ENCODE measurements at regions not wholly inside any gene's neighbourhood (a gene's known extent, or its start where the extent isn't known, plus 50 kb on each side); places are given as distances from the start of the nearest gene placed in this dataset.

DNA sequence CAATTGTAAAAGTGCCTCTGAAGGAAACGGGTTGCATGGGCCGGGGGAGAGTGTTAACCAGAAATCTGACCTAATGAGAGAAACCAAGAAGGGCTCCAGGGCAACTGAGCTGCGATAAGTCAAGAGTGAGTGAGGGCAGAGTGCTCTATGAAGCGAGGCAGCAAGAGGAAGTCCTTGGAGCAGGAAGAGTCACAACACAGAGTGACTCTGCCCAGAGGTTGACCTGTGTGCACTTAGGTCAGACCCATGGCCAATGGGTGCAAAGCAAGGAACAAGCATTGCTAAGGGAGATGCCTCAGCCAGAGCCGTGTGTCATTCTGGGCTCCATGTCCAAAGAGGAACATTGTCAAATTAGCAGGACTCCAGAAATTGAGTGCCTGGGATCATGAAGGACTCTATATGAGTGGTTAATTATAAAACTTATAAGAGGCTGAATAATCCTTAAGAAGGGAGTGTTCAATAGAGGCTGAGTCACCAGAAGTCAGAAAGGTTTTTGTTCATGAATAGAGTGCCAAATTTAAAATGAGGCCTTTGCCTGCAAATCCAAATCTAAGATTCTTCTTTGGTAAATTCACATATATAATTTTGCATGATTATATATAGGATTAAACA lies 438.5 kb downstream of the MED10 start:
- H3K4me1 ChIP-seq = no peaks in the 10 kb centered on the region
- TF ChIP-seq POLR2AphosphoS5 (IDR thresholded peaks at IDR 0.05) = no peak
- TF ChIP-seq POLR2A (IDR thresholded peaks at IDR 0.05) = no peak
- TF ChIP-seq, protein P1, sequence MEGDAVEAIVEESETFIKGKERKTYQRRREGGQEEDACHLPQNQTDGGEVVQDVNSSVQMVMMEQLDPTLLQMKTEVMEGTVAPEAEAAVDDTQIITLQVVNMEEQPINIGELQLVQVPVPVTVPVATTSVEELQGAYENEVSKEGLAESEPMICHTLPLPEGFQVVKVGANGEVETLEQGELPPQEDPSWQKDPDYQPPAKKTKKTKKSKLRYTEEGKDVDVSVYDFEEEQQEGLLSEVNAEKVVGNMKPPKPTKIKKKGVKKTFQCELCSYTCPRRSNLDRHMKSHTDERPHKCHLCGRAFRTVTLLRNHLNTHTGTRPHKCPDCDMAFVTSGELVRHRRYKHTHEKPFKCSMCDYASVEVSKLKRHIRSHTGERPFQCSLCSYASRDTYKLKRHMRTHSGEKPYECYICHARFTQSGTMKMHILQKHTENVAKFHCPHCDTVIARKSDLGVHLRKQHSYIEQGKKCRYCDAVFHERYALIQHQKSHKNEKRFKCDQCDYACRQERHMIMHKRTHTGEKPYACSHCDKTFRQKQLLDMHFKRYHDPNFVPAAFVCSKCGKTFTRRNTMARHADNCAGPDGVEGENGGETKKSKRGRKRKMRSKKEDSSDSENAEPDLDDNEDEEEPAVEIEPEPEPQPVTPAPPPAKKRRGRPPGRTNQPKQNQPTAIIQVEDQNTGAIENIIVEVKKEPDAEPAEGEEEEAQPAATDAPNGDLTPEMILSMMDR (IDR thresholded peaks at IDR 0.05) = no peak
- no peak for TF ChIP-seq EP300 (IDR thresholded peaks at IDR 0.05)
- H3K27me3 ChIP-seq = no peaks in the 10 kb centered on the region
- no peak for ATAC-seq
- H3K9me3 ChIP-seq = no peaks in the 10 kb centered on the region
- H3K27ac ChIP-seq = no peak overlapping the region
- 72 to 91% methylated on average over 4 to 5 of the region's 5 CpGs for WGBS, 2 donors (ENCODE audit: low coverage in 1 of 2)
- no peaks in the 10 kb centered on the region for H3K36me3 ChIP-seq
- no peak overlapping the region for H3K4me3 ChIP-seq

DNA sequence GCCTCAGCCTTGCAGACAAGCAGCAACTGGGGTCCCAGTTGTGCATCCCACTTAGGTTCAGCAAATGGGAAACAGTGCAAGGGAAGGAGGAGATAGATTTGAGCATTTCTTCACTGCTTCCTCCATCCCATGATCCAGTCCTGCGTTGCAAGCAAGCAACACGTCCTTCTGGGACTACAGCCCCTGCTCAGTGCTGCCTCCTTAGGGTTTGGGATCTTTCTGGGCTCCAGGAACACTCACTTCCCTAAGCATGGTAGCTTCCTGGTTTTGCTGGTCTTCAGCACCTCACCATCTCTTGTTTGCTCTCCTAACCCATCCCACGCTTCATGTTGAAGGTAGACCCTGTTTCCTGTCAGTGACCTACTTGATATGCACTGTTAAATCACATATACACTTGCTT lies 444.7 kb downstream of the MED10 start:
- no peaks in the 10 kb centered on the region for H3K9me3 ChIP-seq
- H3K4me3 ChIP-seq = no peak overlapping the region
- H3K27me3 ChIP-seq = no peaks in the 10 kb centered on the region
- ATAC-seq = no peak
- WGBS, 2 donors (ENCODE audit: low coverage in 1 of 2) = 64% methylated on average over 3 of the region's 3 CpGs; no CpG with 5 or more reads in 1 of the 2 donors
- H3K27ac ChIP-seq = no peak overlapping the region
- no peaks in the 10 kb centered on the region for H3K4me1 ChIP-seq
- no peaks in the 10 kb centered on the region for H3K36me3 ChIP-seq
- TF ChIP-seq, protein P1 (IDR thresholded peaks at IDR 0.05) = no peak
- TF ChIP-seq POLR2AphosphoS5 (IDR thresholded peaks at IDR 0.05) (no peak), EP300 (IDR thresholded peaks at IDR 0.05) (no peak), POLR2A (IDR thresholded peaks at IDR 0.05) (no peak)

DNA sequence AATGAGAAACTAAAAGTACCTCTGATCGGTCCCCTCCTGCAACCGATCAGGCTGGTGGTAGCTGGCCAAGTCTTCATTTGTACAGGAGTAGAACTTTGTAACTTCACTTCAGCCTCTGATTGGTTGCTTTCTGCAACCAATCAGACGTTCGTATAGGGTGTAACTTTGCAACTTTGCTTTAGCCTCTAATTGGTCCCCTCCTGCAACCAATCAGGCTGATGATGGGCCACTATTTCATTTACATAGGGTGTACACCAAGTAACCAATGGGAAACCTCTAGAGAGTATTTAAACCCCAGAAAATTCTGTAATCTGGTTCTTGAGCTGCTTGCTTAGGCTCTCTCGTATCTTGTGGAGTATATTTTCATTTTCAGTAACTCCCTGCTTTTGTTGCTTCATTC lies 445.5 kb downstream of the MED10 start:
- ATAC-seq = no peak
- no peaks in the 10 kb centered on the region for H3K4me1 ChIP-seq
- H3K27me3 ChIP-seq = no peaks in the 10 kb centered on the region
- H3K4me3 ChIP-seq = no peak overlapping the region
- 89 to 96% methylated on average over 5 of the region's 5 CpGs for WGBS, 2 donors (ENCODE audit: low coverage in 1 of 2)
- H3K27ac ChIP-seq = no peak overlapping the region
- no peaks in the 10 kb centered on the region for H3K9me3 ChIP-seq
- no peaks in the 10 kb centered on the region for H3K36me3 ChIP-seq
- TF ChIP-seq, protein P1 (IDR thresholded peaks at IDR 0.05) = no peak
- TF ChIP-seq POLR2AphosphoS5 (IDR thresholded peaks at IDR 0.05) (no peak), EP300 (IDR thresholded peaks at IDR 0.05) (no peak), POLR2A (IDR thresholded peaks at IDR 0.05) (no peak)

DNA sequence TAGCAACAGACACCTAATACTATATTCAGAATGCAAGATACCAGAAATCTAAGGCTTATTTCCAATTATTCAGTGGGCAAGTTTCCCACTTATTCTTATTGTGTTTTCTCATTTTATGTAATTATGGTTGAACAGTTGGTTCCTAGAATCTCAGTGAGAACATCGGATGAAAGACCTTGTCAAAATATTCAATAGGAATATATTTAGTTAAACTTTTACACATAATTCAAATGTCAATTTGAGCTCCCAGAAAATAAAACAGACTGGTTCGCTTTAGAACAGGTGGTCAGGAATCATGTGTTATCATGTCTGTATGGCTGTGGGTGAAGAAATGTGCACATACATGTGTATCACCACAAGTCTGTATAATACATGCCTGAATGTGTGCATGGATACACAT lies 447.8 kb downstream of the MED10 start:
- 83 to 93% methylated on average over 2 of the region's 2 CpGs for WGBS, 2 donors (ENCODE audit: low coverage in 1 of 2)
- ATAC-seq = no peak
- Histone ChIP-seq H3K27ac (no peak overlapping the region), H3K27me3 (peaks cover 9% of the 10 kb centered on the region), H3K4me1 (no peaks in the 10 kb centered on the region), H3K4me3 (no peak overlapping the region), H3K36me3 (no peaks in the 10 kb centered on the region), H3K9me3 (no peaks in the 10 kb centered on the region)
- no peak for TF ChIP-seq POLR2AphosphoS5 (IDR thresholded peaks at IDR 0.05)

DNA sequence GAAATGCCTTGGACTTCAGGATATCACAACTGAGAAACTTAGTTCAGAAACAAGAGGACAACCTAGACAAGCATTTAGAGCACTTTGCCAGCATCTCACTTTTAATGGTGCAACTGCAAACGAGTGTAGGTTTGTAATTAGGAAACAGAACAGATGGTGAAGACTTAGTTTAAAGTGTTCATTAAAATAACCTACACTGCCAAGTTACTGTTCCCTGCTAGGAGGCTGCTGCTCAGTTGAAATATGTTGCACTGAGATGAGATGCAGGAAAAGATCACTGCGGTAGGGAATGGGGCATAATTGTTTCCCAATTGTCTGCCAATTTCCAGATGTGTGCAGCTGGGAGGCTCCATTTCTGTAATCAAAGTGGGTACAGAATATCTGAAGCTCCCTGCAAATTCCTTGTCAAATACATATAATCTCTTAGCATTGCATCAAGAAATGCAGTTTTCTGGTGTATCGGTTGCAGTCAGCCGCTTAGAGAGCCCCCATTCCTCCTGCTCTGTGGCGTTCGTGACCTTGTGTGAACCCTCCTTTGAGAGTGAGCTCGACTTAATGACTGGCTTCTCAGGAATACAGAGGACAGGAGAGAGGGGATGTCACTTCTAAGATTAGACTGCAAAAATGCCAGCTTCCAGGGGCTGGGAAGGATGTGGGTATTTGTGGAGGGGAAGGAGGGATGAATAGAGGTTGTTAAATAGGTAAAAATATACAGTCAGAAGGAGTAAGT lies 448.9 kb downstream of the MED10 start:
- H3K27me3 ChIP-seq = peaks cover 9% of the 10 kb centered on the region
- no peaks in the 10 kb centered on the region for H3K4me1 ChIP-seq
- no peak overlapping the region for H3K4me3 ChIP-seq
- TF ChIP-seq EP300 (IDR thresholded peaks at IDR 0.05) (no peak), POLR2AphosphoS5 (IDR thresholded peaks at IDR 0.05) (no peak), POLR2A (IDR thresholded peaks at IDR 0.05) (no peak)
- TF ChIP-seq, protein P1 (IDR thresholded peaks at IDR 0.05) = no peak
- no peak overlapping the region for H3K27ac ChIP-seq
- no peaks in the 10 kb centered on the region for H3K36me3 ChIP-seq
- no peak for ATAC-seq
- no peaks in the 10 kb centered on the region for H3K9me3 ChIP-seq
- WGBS, 2 donors (ENCODE audit: low coverage in 1 of 2) = 29 to 52% methylated on average over 2 to 7 of the region's 7 CpGs

Data from gastroesophageal sphincter (tissue), 4 donors.